ENCODE measurements at regions not wholly inside any gene's neighbourhood (a gene's known extent, or its start where the extent isn't known, plus 50 kb on each side); places are given as distances from the start of the nearest gene placed in this dataset.

- TF ChIP-seq REST (IDR thresholded peaks at IDR 0.05; ENCODE audit: unreplicated experiment) (no peak), EZH2 (IDR thresholded peaks at IDR 0.05; ENCODE audit: low read depth, unreplicated experiment) (no peak), ETS1 (IDR thresholded peaks at IDR 0.05) (no peak), STAT1 (IDR thresholded peaks at IDR 0.05; ENCODE audit: unreplicated experiment) (no peak)
Observed at GRCh38 chr6:145003145-145003544, 718.0 kb downstream of the UTRN start (continued).

- H3K4me1 ChIP-seq (ENCODE audit: insufficient read depth): peaks cover 9% of the 10 kb centered on the region; the same call in 1 of the 2 replicates
- H3K9me2 ChIP-seq (ENCODE audit: insufficient read depth): 0 out of 2 replicates have a peak, but pooled peaks cover 8% of the 10 kb centered on the region
- H3K79me2 ChIP-seq (replicated peaks; ENCODE audit: insufficient read depth): no peaks in the 10 kb centered on the region
- no peaks in the 10 kb centered on the region for H3F3A ChIP-seq (replicated peaks; ENCODE audit: low read depth)
- DNase-seq (ENCODE audit: low spot score): peak; percentile 14
- H3K4me2 ChIP-seq: peak overlapping the region; percentile 42; the same call in 1 of the 2 replicates
- H3K4me1 Mint-ChIP-seq: peaks cover 13% of the 10 kb centered on the region
- no peak overlapping the region for H3K4me3 Mint-ChIP-seq
- no peaks in the 10 kb centered on the region for H3K36me3 Mint-ChIP-seq (ENCODE audit: low read depth)
- peak; percentile 52; the same call in 2 of the 3 replicates for ATAC-seq
- H3K4me3 ChIP-seq: no peak overlapping the region
- no peaks in the 10 kb centered on the region for H3K27me3 Mint-ChIP-seq (ENCODE audit: insufficient read depth, low read depth, poor library complexity)
- H3K36me3 ChIP-seq (ENCODE audit: insufficient read depth): no peaks in the 10 kb centered on the region
- no peaks in the 10 kb centered on the region for H4K20me1 ChIP-seq (replicated peaks; ENCODE audit: insufficient read depth)
- no peaks in the 10 kb centered on the region for H3K27me3 ChIP-seq (ENCODE audit: insufficient read depth)
- H3K27ac ChIP-seq (ENCODE audit: low read depth): no peak overlapping the region
- H3K27ac Mint-ChIP-seq: no peak overlapping the region
- H3K9me3 Mint-ChIP-seq: no peaks in the 10 kb centered on the region; the same call in 2 of the 3 replicates
- no peak overlapping the region for H2AFZ ChIP-seq
- TF ChIP-seq ZNF462 (CRISPR knock-in tag; IDR thresholded peaks at IDR 0.05) (0 out of 2 replicates have a peak, but pooled peaks have one; percentile 37), ZNF331 (CRISPR knock-in tag; IDR thresholded peaks at IDR 0.05; ENCODE audit: low read depth) (no peak), JUNB (IDR thresholded peaks at IDR 0.05; ENCODE audit: unreplicated experiment) (no peak), EZH2 (IDR thresholded peaks at IDR 0.05; ENCODE audit: low read depth, unreplicated experiment) (no peak), STAT1 (IDR thresholded peaks at IDR 0.05; ENCODE audit: unreplicated experiment) (no peak), ETS1 (IDR thresholded peaks at IDR 0.05) (no peak), CREB1 (CRISPR knock-in tag; IDR thresholded peaks at IDR 0.05; ENCODE audit: low read depth) (no peak)
Observed at GRCh38 chr6:145006914-145007313, 721.8 kb downstream of the UTRN start.

Measured in GM23338 (cell line).